Peyer's patch (tissue), 4 donors: ENCODE measurements at regions not wholly inside any gene's neighbourhood (a gene's known extent, or its start where the extent isn't known, plus 50 kb on each side); places are given as distances from the start of the nearest gene placed in this dataset.
"Not testable (repeated sequence)": the region's sequence is repeated elsewhere in the genome, so short reads cannot be mapped to it uniquely, and the experiment has no call there.

Experiments used
- CTCF ChIP-seq, 6 experiments: fragments of 450-650 bp in 4 of 6; fragments of 200-600 bp in 2 of 6; sonication (generic) in 1 of 6; IDR thresholded peaks; one replicate each; pipeline ENCODE4 v1.5.1; 2017 to 2019; ENCODE audit warnings: antibody characterized with exemption in 6 of 6, mild to moderate bottlenecking in 3 of 6, moderate library complexity in 1 of 6
- POLR2A ChIP-seq, 2 donors: fragments of 450-650 bp; IDR thresholded peaks; one replicate each; pipeline ENCODE4 v1.5.1; 2017; ENCODE audit warnings: antibody characterized with exemption in 2 of 2, mild to moderate bottlenecking in 2 of 2, moderate library complexity in 2 of 2

- not testable (repeated sequence) for TF ChIP-seq CTCF, POLR2A (IDR thresholded peaks at IDR 0.05)
Measured at GRCh38 chr14:97148021-97148420, 350.8 kb downstream of the VRK1 start.
